ENCODE measurements at regions not wholly inside any gene's neighbourhood (a gene's known extent, or its start where the extent isn't known, plus 50 kb on each side); places are given as distances from the start of the nearest gene placed in this dataset.
"Not testable (repeated sequence)": the region's sequence is repeated elsewhere in the genome, so short reads cannot be mapped to it uniquely, and the experiment has no call there.

DNA sequence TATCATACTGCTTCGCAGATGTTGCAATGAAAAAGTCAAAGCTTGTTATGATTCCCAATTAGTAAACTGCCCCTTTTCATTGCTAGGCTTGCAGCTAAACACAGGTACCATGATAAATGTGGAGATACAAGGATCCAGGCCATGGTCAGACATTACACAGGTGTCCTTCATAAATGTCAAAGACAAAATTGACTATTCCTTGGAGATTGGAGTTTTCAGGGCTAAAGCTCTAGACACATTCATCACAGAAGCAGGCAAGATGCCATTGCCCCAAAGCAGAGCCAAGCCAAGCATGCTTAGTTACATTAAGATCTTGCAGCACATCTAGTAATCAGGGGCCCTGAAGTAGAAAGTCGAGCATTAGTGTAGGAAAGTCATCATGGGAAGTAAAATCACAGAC is 111.3 kb upstream of the INTU start:
- no peak for DNase-seq (ENCODE audit: low read depth)
- H3K4me3 ChIP-seq (ENCODE audit: control insufficient read depth, low read depth, low read length) = no peak overlapping the region
- no peak for TF ChIP-seq CTCF (conservative IDR thresholded peaks at IDR 0.05; ENCODE audit: control insufficient read depth, insufficient read depth, low read depth, low read length)

DNA sequence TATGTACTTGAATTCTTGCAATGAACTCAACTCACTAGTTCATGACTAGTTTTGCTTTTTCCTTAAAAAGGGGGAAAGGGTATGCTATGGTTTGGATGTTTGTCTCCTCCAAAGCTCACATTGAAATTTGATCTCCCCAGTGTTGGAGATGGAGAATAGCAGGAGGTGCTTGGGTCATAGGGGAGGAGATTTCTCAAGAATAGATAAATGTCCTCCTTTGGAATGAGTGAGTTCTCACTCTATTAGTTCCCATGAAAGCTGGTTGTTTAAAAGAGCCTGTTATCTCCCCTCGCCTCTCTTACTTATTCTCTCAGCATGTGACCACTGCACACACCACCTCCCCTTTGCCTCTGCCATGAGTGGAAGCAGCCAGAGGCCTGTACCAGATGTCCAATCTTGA is 109.4 kb upstream of the INTU start:
- no peak for TF ChIP-seq CTCF (conservative IDR thresholded peaks at IDR 0.05; ENCODE audit: control insufficient read depth, insufficient read depth, low read depth, low read length)
- DNase-seq (ENCODE audit: low read depth) = no peak
- H3K4me3 ChIP-seq (ENCODE audit: control insufficient read depth, low read depth, low read length) = no peak overlapping the region

- DNase-seq (ENCODE audit: low read depth) = no peak
- no peak for TF ChIP-seq CTCF (conservative IDR thresholded peaks at IDR 0.05; ENCODE audit: control insufficient read depth, insufficient read depth, low read depth, low read length)
- H3K4me3 ChIP-seq (ENCODE audit: control insufficient read depth, low read depth, low read length) = no peak overlapping the region
These were observed 107.1 kb upstream of the INTU start for GRCh38 chr4:127525608-127526007.

DNA sequence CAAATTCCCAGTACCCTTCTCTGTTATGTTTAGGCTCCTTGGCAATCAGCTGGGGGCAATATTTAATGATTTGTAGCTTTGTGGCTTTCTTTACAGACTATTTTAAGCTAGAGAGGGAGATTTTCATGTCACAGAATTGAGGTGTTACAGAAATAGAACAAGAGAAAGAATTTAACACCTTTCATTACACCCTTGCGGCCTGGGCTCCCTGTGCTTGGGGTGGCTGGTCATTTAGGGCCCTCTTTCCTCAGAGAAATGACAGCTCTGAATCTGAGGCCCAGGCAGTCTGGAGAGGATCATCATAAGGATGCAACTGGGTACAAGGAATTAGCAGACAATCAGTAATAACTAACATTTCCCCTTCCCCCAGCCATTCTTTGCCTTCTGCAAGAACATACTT is 104.5 kb upstream of the INTU start:
- TF ChIP-seq CTCF (conservative IDR thresholded peaks at IDR 0.05; ENCODE audit: control insufficient read depth, insufficient read depth, low read depth, low read length) = no peak
- no peak for DNase-seq (ENCODE audit: low read depth)
- H3K4me3 ChIP-seq (ENCODE audit: control insufficient read depth, low read depth, low read length) = no peak overlapping the region

DNA sequence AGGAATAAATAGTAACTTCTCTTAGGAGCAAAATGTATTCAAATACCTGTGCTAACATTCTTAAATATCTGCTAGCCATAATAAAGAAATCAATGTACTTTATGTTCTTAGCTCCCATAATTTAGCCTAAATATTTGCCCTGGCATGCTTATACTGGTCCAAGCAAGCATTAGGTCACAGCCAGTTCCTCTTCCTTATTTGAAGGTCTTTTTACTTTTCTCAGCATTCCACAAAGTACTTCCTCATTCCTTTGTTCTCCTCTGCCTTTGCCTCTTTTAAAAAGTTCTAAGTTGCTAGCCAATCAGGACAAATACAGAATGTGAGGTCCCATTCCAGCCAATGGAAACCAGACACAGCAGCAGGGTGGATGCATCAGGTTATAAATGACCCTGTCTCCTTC is 102.9 kb upstream of the INTU start:
- H3K4me3 ChIP-seq (ENCODE audit: control insufficient read depth, low read depth, low read length); DNase-seq (ENCODE audit: low read depth): not testable (repeated sequence)

DNA sequence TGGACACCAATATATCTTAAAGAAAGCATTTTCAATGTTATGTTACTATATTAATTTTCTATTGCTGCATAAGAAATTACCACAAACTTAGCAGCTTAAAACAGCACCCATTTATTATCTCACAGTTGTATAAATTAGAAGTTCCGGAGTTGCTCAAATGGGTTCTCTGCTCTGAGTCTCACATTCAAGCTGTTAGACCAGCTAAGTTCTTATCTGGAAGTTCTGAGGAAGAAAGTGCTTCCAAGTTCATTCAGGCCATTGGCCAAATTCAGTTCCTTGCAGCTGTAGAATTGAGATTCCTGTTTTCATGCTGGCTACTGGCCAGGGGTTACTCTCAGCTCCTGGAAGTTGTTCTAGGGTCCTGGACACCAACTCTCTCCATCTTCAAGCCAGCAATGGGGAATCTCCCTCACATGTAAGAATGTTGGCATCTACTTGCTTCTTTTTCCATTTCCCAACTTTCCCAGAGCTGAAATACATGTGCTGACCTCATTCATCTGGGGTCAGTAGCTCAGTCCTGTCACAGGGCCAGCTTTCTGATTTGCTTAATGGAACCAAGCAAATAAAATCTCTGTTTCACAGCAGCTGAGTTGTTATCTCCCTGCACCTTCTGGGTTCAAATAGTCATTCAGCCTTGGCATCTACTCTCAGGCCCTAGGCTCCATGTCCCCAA is 99.6 kb upstream of the INTU start:
- no peak for TF ChIP-seq CTCF (conservative IDR thresholded peaks at IDR 0.05; ENCODE audit: control insufficient read depth, insufficient read depth, low read depth, low read length)
- peak; percentile 64 for DNase-seq (ENCODE audit: low read depth)
- H3K4me3 ChIP-seq (ENCODE audit: control insufficient read depth, low read depth, low read length) = no peak overlapping the region

GRCh38 chr4:127534041-127534825 is 98.5 kb upstream of the INTU start:
- H3K4me3 ChIP-seq (ENCODE audit: control insufficient read depth, low read depth, low read length) = no peak overlapping the region
- DNase-seq (ENCODE audit: low read depth) = no peak
- no peak for TF ChIP-seq CTCF (conservative IDR thresholded peaks at IDR 0.05; ENCODE audit: control insufficient read depth, insufficient read depth, low read depth, low read length)
